ENCODE measurements at regions not wholly inside any gene's neighbourhood (a gene's known extent, or its start where the extent isn't known, plus 50 kb on each side); places are given as distances from the start of the nearest gene placed in this dataset.

GRCh38 chr5:179437341-179438001 is 92.2 kb upstream of the ADAMTS2 start:
- Histone ChIP-seq H3K36me3 (ENCODE audit: insufficient read depth, low read depth, low read length) (no peaks in the 10 kb centered on the region), H3K27me3 (ENCODE audit: insufficient read depth, low read length) (no peaks in the 10 kb centered on the region), H3K27ac (ENCODE audit: low read length) (no peak overlapping the region), H3K9ac (ENCODE audit: low read depth, low read length) (no peak overlapping the region), H3K4me1 (ENCODE audit: insufficient read depth, low read length) (no peaks in the 10 kb centered on the region), H3K9me3 (ENCODE audit: insufficient read depth, low read depth, low read length) (0 out of 2 replicates have a peak, but pooled peaks cover 5% of the 10 kb centered on the region), H3K4me3 (ENCODE audit: low read length) (no peak overlapping the region)

- Histone ChIP-seq H3K4me3 (ENCODE audit: low read length) (no peak overlapping the region), H3K9me3 (ENCODE audit: insufficient read depth, low read depth, low read length) (no peaks in the 10 kb centered on the region), H3K4me1 (ENCODE audit: insufficient read depth, low read length) (no peaks in the 10 kb centered on the region), H3K36me3 (ENCODE audit: insufficient read depth, low read depth, low read length) (no peaks in the 10 kb centered on the region), H3K27me3 (ENCODE audit: insufficient read depth, low read length) (no peaks in the 10 kb centered on the region), H3K9ac (ENCODE audit: low read depth, low read length) (no peak overlapping the region), H3K27ac (ENCODE audit: low read length) (no peak overlapping the region)
These were observed 91.3 kb upstream of the ADAMTS2 start for GRCh38 chr5:179436321-179437122.

GRCh38 chr5:179435731-179436315 is 90.6 kb upstream of the ADAMTS2 start:
- Histone ChIP-seq H3K27me3 (ENCODE audit: insufficient read depth, low read length) (no peaks in the 10 kb centered on the region), H3K4me3 (ENCODE audit: low read length) (no peak overlapping the region), H3K27ac (ENCODE audit: low read length) (no peak overlapping the region), H3K9me3 (ENCODE audit: insufficient read depth, low read depth, low read length) (no peaks in the 10 kb centered on the region), H3K9ac (ENCODE audit: low read depth, low read length) (no peak overlapping the region), H3K4me1 (ENCODE audit: insufficient read depth, low read length) (no peaks in the 10 kb centered on the region), H3K36me3 (ENCODE audit: insufficient read depth, low read depth, low read length) (no peaks in the 10 kb centered on the region)

- no peaks in the 10 kb centered on the region for H3K9me3 ChIP-seq (ENCODE audit: insufficient read depth, low read depth, low read length)
- H3K4me1 ChIP-seq (ENCODE audit: insufficient read depth, low read length): no peaks in the 10 kb centered on the region
- no peak overlapping the region for H3K27ac ChIP-seq (ENCODE audit: low read length)
- no peaks in the 10 kb centered on the region for H3K27me3 ChIP-seq (ENCODE audit: insufficient read depth, low read length)
- no peaks in the 10 kb centered on the region for H3K36me3 ChIP-seq (ENCODE audit: insufficient read depth, low read depth, low read length)
- no peak overlapping the region for H3K4me3 ChIP-seq (ENCODE audit: low read length)
- no peak overlapping the region for H3K9ac ChIP-seq (ENCODE audit: low read depth, low read length)
These were observed 89.9 kb upstream of the ADAMTS2 start for GRCh38 chr5:179435181-179435580.

GRCh38 chr5:179432547-179432946 is 87.3 kb upstream of the ADAMTS2 start:
- no peak overlapping the region for H3K9ac ChIP-seq (ENCODE audit: low read depth, low read length)
- H3K27me3 ChIP-seq (ENCODE audit: insufficient read depth, low read length): no peaks in the 10 kb centered on the region
- H3K27ac ChIP-seq (ENCODE audit: low read length): no peak overlapping the region
- H3K4me1 ChIP-seq (ENCODE audit: insufficient read depth, low read length): no peaks in the 10 kb centered on the region
- H3K9me3 ChIP-seq (ENCODE audit: insufficient read depth, low read depth, low read length): no peaks in the 10 kb centered on the region
- no peak overlapping the region for H3K4me3 ChIP-seq (ENCODE audit: low read length)
- H3K36me3 ChIP-seq (ENCODE audit: insufficient read depth, low read depth, low read length): no peaks in the 10 kb centered on the region

GRCh38 chr5:179431221-179431824 is 86.1 kb upstream of the ADAMTS2 start:
- Histone ChIP-seq H3K27ac (ENCODE audit: low read length) (no peak overlapping the region), H3K27me3 (ENCODE audit: insufficient read depth, low read length) (no peaks in the 10 kb centered on the region), H3K9me3 (ENCODE audit: insufficient read depth, low read depth, low read length) (no peaks in the 10 kb centered on the region), H3K4me1 (ENCODE audit: insufficient read depth, low read length) (no peaks in the 10 kb centered on the region), H3K36me3 (ENCODE audit: insufficient read depth, low read depth, low read length) (no peaks in the 10 kb centered on the region), H3K9ac (ENCODE audit: low read depth, low read length) (no peak overlapping the region), H3K4me3 (ENCODE audit: low read length) (no peak overlapping the region)

- no peak overlapping the region for H3K9ac ChIP-seq (ENCODE audit: low read depth, low read length)
- H3K27ac ChIP-seq (ENCODE audit: low read length): no peak overlapping the region
- H3K27me3 ChIP-seq (ENCODE audit: insufficient read depth, low read length): no peaks in the 10 kb centered on the region
- no peak overlapping the region for H3K4me3 ChIP-seq (ENCODE audit: low read length)
- H3K9me3 ChIP-seq (ENCODE audit: insufficient read depth, low read depth, low read length): no peaks in the 10 kb centered on the region
- H3K4me1 ChIP-seq (ENCODE audit: insufficient read depth, low read length): no peaks in the 10 kb centered on the region
- no peaks in the 10 kb centered on the region for H3K36me3 ChIP-seq (ENCODE audit: insufficient read depth, low read depth, low read length)
These were observed 85.2 kb upstream of the ADAMTS2 start for GRCh38 chr5:179430193-179431175.

GRCh38 chr5:179427676-179428056 is 82.4 kb upstream of the ADAMTS2 start:
- Histone ChIP-seq H3K4me3 (ENCODE audit: low read length) (no peak overlapping the region), H3K4me1 (ENCODE audit: insufficient read depth, low read length) (no peaks in the 10 kb centered on the region), H3K9me3 (ENCODE audit: insufficient read depth, low read depth, low read length) (no peaks in the 10 kb centered on the region), H3K36me3 (ENCODE audit: insufficient read depth, low read depth, low read length) (no peaks in the 10 kb centered on the region), H3K27ac (ENCODE audit: low read length) (no peak overlapping the region), H3K9ac (ENCODE audit: low read depth, low read length) (no peak overlapping the region), H3K27me3 (ENCODE audit: insufficient read depth, low read length) (no peaks in the 10 kb centered on the region)

GRCh38 chr5:179427032-179427675 is 81.9 kb upstream of the ADAMTS2 start:
- no peaks in the 10 kb centered on the region for H3K36me3 ChIP-seq (ENCODE audit: insufficient read depth, low read depth, low read length)

GRCh38 chr5:179422908-179423481 is 77.7 kb upstream of the ADAMTS2 start:
- H3K36me3 ChIP-seq (ENCODE audit: insufficient read depth, low read depth, low read length): no peaks in the 10 kb centered on the region
- H3K9ac ChIP-seq (ENCODE audit: low read depth, low read length): no peak overlapping the region
- no peak overlapping the region for H3K27ac ChIP-seq (ENCODE audit: low read length)
- H3K27me3 ChIP-seq (ENCODE audit: insufficient read depth, low read length): no peaks in the 10 kb centered on the region
- no peaks in the 10 kb centered on the region for H3K4me1 ChIP-seq (ENCODE audit: insufficient read depth, low read length)
- no peak overlapping the region for H3K4me3 ChIP-seq (ENCODE audit: low read length)
- no peaks in the 10 kb centered on the region for H3K9me3 ChIP-seq (ENCODE audit: insufficient read depth, low read depth, low read length)

More at GRCh38 chr5:179427032-179427675, 81.9 kb upstream of the ADAMTS2 start:
- H3K27ac ChIP-seq (ENCODE audit: low read length): no peak overlapping the region
- no peaks in the 10 kb centered on the region for H3K27me3 ChIP-seq (ENCODE audit: insufficient read depth, low read length)
- H3K4me3 ChIP-seq (ENCODE audit: low read length): no peak overlapping the region
- H3K9me3 ChIP-seq (ENCODE audit: insufficient read depth, low read depth, low read length): no peaks in the 10 kb centered on the region
- H3K9ac ChIP-seq (ENCODE audit: low read depth, low read length): no peak overlapping the region
- H3K4me1 ChIP-seq (ENCODE audit: insufficient read depth, low read length): no peaks in the 10 kb centered on the region

Measured in iPS-20b (cell line).